SK-N-SH (cell line): ENCODE measurements at regions not wholly inside any gene's neighbourhood (a gene's known extent, or its start where the extent isn't known, plus 50 kb on each side); places are given as distances from the start of the nearest gene placed in this dataset.

Source experiments
- CTCF ChIA-PET: fragments of 300-600, 350-600 bp; formaldehyde crosslinking; extraction: SDS; loops from one replicate; lab custom pipeline; 2021; lab: Yijun Ruan, JAX
- POLR2A ChIA-PET: fragments of 350-600 bp; sonication (Branson Sonifier 250); formaldehyde crosslinking; extraction: SDS; loops from one replicate; lab custom pipeline; 2020; ENCODE audit warnings: antibody characterized with exemption, inconsistent platforms; lab: Yijun Ruan, JAX
- DNase-seq: peaks from one replicate; pipeline ENCODE4 v3.0.0; 2012
- H2AFZ ChIP-seq: fragments of 200-600 bp; sonication (generic); 2 replicates; pipeline ENCODE4 v1.8.1; 2016; ENCODE audit warnings: antibody characterized with exemption, mild to moderate bottlenecking, low read depth
- H3F3A ChIP-seq: fragments of 200-600 bp; sonication (generic); replicated peaks from 2 replicates; pipeline ENCODE3; 2016; ENCODE audit warnings: antibody characterized with exemption, mild to moderate bottlenecking; ENCODE audit not compliant: insufficient read depth
- H3K27ac ChIP-seq, 2 experiments: fragments of 200-500 bp in 1 of 2; fragments of 200-600 bp in 1 of 2; sonication (Bioruptor generic) in 1 of 2; sonication (generic), shearing (Covaris generic) in 1 of 2; 2 replicates each; pipeline versions ENCODE4 v1.5.1 to v1.6.1; 2014 to 2016; ENCODE audit warnings: low read depth in 2 of 2, inconsistent platforms in 1 of 2, low read length in 1 of 2, mild to moderate bottlenecking in 1 of 2, mixed read lengths in 1 of 2
- H3K27me3 ChIP-seq: fragments of 200-600 bp; sonication (generic), shearing (Covaris generic); 2 replicates; pipeline ENCODE4 v1.6.1; 2016; ENCODE audit warnings: mixed run types; ENCODE audit not compliant: insufficient read depth
- H3K36me3 ChIP-seq, 2 experiments: fragments of 200-500 bp in 1 of 2; fragments of 200-600 bp in 1 of 2; sonication (Bioruptor generic) in 1 of 2; sonication (generic) in 1 of 2; replicated peaks in 1 of 2; 2 replicates each; pipeline versions ENCODE3 to v1.5.1; 2014 to 2016; ENCODE audit warnings: low read length in 1 of 2, mild to moderate bottlenecking in 1 of 2; ENCODE audit not compliant: insufficient read depth in 2 of 2, control insufficient read depth in 1 of 2
- H3K4me1 ChIP-seq, 2 experiments: fragments of 200-500 bp in 1 of 2; fragments of 200-600 bp in 1 of 2; sonication (Bioruptor generic) in 1 of 2; sonication (generic), shearing (Covaris generic) in 1 of 2; 2 replicates each; pipeline versions ENCODE4 v1.5.1 to v1.6.1; 2014 to 2016; ENCODE audit warnings: low read depth in 1 of 2, low read length in 1 of 2, mixed run types in 1 of 2; ENCODE audit not compliant: insufficient read depth in 2 of 2, control insufficient read depth in 1 of 2
- H3K4me2 ChIP-seq: fragments of 200-600 bp; sonication (generic), shearing (Covaris generic); 2 replicates; pipeline ENCODE4 v1.6.1; 2017; ENCODE audit warnings: mixed run types
- H3K4me3 ChIP-seq, 2 experiments: fragments of 200-500 bp in 1 of 2; fragments of 200-600 bp in 1 of 2; sonication (Bioruptor generic) in 1 of 2; sonication (generic), shearing (Covaris generic) in 1 of 2; 2 replicates each; pipeline versions ENCODE4 v1.5.1 to v1.8.1; 2014 to 2016; ENCODE audit warnings: low read depth in 2 of 2, inconsistent platforms in 1 of 2, low read length in 1 of 2, mild to moderate bottlenecking in 1 of 2, mixed read lengths in 1 of 2, moderate library complexity in 1 of 2
- H3K79me2 ChIP-seq: fragments of 200-600 bp; sonication (generic); 2 replicates; pipeline ENCODE4 v1.8.1; 2017; ENCODE audit warnings: mild to moderate bottlenecking; ENCODE audit not compliant: insufficient read depth
- H3K9ac ChIP-seq: fragments of 200-600 bp; sonication (generic); 2 replicates; pipeline ENCODE4 v1.6.1; 2017; ENCODE audit warnings: mixed run types
- H3K9me2 ChIP-seq: fragments of 200-600 bp; sonication (generic); 2 replicates; pipeline ENCODE4 v1.6.1; 2017; ENCODE audit warnings: mixed run types
- H3K9me3 ChIP-seq: fragments of 200-600 bp; sonication (generic); 2 replicates; pipeline ENCODE4 v1.6.1; 2017; ENCODE audit warnings: mixed run types, mild to moderate bottlenecking, moderate library complexity
- H4K20me1 ChIP-seq: fragments of 200-600 bp; sonication (generic); 2 replicates; pipeline ENCODE4 v1.6.1; 2017; ENCODE audit warnings: mild to moderate bottlenecking, mixed run types; ENCODE audit not compliant: insufficient read depth
- CHD2 ChIP-seq: fragments of 150-350 bp; IDR thresholded peaks from 2 replicates; pipeline ENCODE4 v1.6.1; 2018; ENCODE audit warnings: low read length; ENCODE audit not compliant: partially characterized antibody
- CTCF ChIP-seq: fragments of 200-600 bp; sonication (generic); IDR thresholded peaks from 2 replicates; pipeline ENCODE4 v1.6.1; 2017; ENCODE audit warnings: antibody characterized with exemption, mild to moderate bottlenecking, moderate library complexity
- ELF1 ChIP-seq: IDR thresholded peaks from 2 replicates; pipeline ENCODE4 v1.4.0; 2012
- EP300 ChIP-seq, 2 experiments: IDR thresholded peaks; 2 replicates each; pipeline versions ENCODE4 v1.4.0 to v1.6.1; 2012; ENCODE audit warnings: borderline replicate concordance in 1 of 2, low read depth in 1 of 2, low read length in 1 of 2
- EZH2phosphoT487 ChIP-seq: fragments of 200-600 bp; sonication (generic); IDR thresholded peaks from 2 replicates; pipeline ENCODE4 v1.6.1; 2017; ENCODE audit warnings: low read depth, mixed run types, mild to moderate bottlenecking, antibody characterized with exemption, moderate library complexity, borderline replicate concordance
- FOSL2 ChIP-seq: IDR thresholded peaks from 2 replicates; pipeline ENCODE4 v1.4.0; 2012; ENCODE audit warnings: low read depth, mild to moderate bottlenecking, moderate library complexity, borderline replicate concordance
- FOXJ3 ChIP-seq: sonication (generic); formaldehyde crosslinking; IDR thresholded peaks from 2 replicates; pipeline ENCODE4 v1.5.1; 2020; ENCODE audit warnings: mild to moderate bottlenecking, missing genetic modification reagents
- GATA2 ChIP-seq: sonication (generic); formaldehyde crosslinking; IDR thresholded peaks from 2 replicates; pipeline ENCODE4 v1.5.0; 2020; ENCODE audit warnings: mild to moderate bottlenecking, missing genetic modification reagents
- MEF2A ChIP-seq: IDR thresholded peaks from 2 replicates; pipeline ENCODE4 v1.4.0; 2012; ENCODE audit warnings: low read depth, borderline replicate concordance
- MXI1 ChIP-seq: IDR thresholded peaks from 2 replicates; pipeline ENCODE4 v1.6.1; 2012; ENCODE audit warnings: mild to moderate bottlenecking, low read depth, low read length, improper control_type of control experiment
- NRF1 ChIP-seq: IDR thresholded peaks from 2 replicates; pipeline ENCODE4 v1.6.1; 2012; ENCODE audit warnings: low read depth, mild to moderate bottlenecking, low read length
- POLR2AphosphoS5 ChIP-seq: IDR thresholded peaks from 2 replicates; pipeline ENCODE4 v1.6.1; 2012; ENCODE audit warnings: low read depth, low read length
- RAD21 ChIP-seq: IDR thresholded peaks from 2 replicates; pipeline ENCODE4 v1.6.1; 2012; ENCODE audit warnings: mild to moderate bottlenecking, low read length
- RFX5 ChIP-seq: IDR thresholded peaks from 2 replicates; pipeline ENCODE4 v1.6.1; 2012; ENCODE audit warnings: mild to moderate bottlenecking, improper control_type of control experiment, low read length
- RXRA ChIP-seq: IDR thresholded peaks from 2 replicates; pipeline ENCODE4 v1.4.0; 2012; ENCODE audit warnings: low read depth, mild to moderate bottlenecking, borderline replicate concordance
- SIN3A ChIP-seq: IDR thresholded peaks from 2 replicates; pipeline ENCODE4 v1.6.1; 2012; ENCODE audit warnings: low read depth, mild to moderate bottlenecking, low read length, moderate library complexity, borderline replicate concordance
- SMC3 ChIP-seq: IDR thresholded peaks from 2 replicates; pipeline ENCODE4 v1.6.1; 2012; ENCODE audit warnings: low read depth, low read length, improper control_type of control experiment
- TEAD4 ChIP-seq: IDR thresholded peaks from 2 replicates; pipeline ENCODE4 v1.4.0; 2012; ENCODE audit warnings: mild to moderate bottlenecking, borderline replicate concordance; ENCODE audit not compliant: insufficient read depth
- WGBS: methylation state at CpG from one replicate; pipeline ENCODE4 v1.1.6; 2017; ENCODE audit warnings: low lambda C conversion rate; 5-methylcytosine and 5-hydroxymethylcytosine counted together
- TF ChIP-seq, protein P1 (sequence below): fragments of 150-350 bp; IDR thresholded peaks from 2 replicates; pipeline ENCODE4 v1.6.1; 2016; ENCODE audit warnings: mild to moderate bottlenecking, low read depth, low read length
- TF ChIP-seq, protein P2 (sequence below): IDR thresholded peaks from 2 replicates; pipeline ENCODE4 v1.4.0; 2012; ENCODE audit warnings: low read depth

- no peaks in the 10 kb centered on the region for H4K20me1 ChIP-seq
- H3K9me3 ChIP-seq: no peaks in the 10 kb centered on the region
- no peak overlapping the region for H3K4me3 ChIP-seq
- ChIA-PET POLR2A (no interaction called here), CTCF (no interaction called here)
- H3K9ac ChIP-seq: no peak overlapping the region
- TF ChIP-seq EZH2phosphoT487 (no peak), FOSL2 (no peak), RFX5 (no peak), FOXJ3 (CRISPR knock-in tag) (no peak), RAD21 (no peak), ELF1 (no peak), NRF1 (no peak), GATA2 (CRISPR knock-in tag) (no peak), SIN3A (no peak)
- TF ChIP-seq, protein P1, sequence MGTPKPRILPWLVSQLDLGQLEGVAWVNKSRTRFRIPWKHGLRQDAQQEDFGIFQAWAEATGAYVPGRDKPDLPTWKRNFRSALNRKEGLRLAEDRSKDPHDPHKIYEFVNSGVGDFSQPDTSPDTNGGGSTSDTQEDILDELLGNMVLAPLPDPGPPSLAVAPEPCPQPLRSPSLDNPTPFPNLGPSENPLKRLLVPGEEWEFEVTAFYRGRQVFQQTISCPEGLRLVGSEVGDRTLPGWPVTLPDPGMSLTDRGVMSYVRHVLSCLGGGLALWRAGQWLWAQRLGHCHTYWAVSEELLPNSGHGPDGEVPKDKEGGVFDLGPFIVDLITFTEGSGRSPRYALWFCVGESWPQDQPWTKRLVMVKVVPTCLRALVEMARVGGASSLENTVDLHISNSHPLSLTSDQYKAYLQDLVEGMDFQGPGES: no peak
- DNase-seq: no peak
- no peaks in the 10 kb centered on the region; a peak in 1 of 4 replicates for H3K4me1 ChIP-seq
- H3K27me3 ChIP-seq: no peaks in the 10 kb centered on the region
- no peak overlapping the region for H3K4me2 ChIP-seq
- H3K9me2 ChIP-seq: no peaks in the 10 kb centered on the region
- no peaks in the 10 kb centered on the region for H3K36me3 ChIP-seq
- H3K79me2 ChIP-seq: no peaks in the 10 kb centered on the region
- no peak overlapping the region for H3K27ac ChIP-seq
- 32% methylated on average over 2 of the region's 2 CpGs for WGBS
- H3F3A ChIP-seq: no peaks in the 10 kb centered on the region
- H2AFZ ChIP-seq: no peak overlapping the region
Observed at GRCh38 chr13:87872813-87873212, 201.6 kb downstream of the SLITRK5 start.

- WGBS: 13% methylated on average over 2 of the region's 2 CpGs
- Histone ChIP-seq H3K4me1 (no peaks in the 10 kb centered on the region), H3F3A (no peaks in the 10 kb centered on the region), H3K27me3 (no peaks in the 10 kb centered on the region), H3K9ac (no peak overlapping the region), H3K36me3 (no peaks in the 10 kb centered on the region), H2AFZ (no peak overlapping the region), H3K4me2 (no peak overlapping the region), H4K20me1 (no peaks in the 10 kb centered on the region), H3K4me3 (no peak overlapping the region), H3K9me2 (no peaks in the 10 kb centered on the region), H3K9me3 (no peaks in the 10 kb centered on the region), H3K27ac (no peak overlapping the region), H3K79me2 (no peaks in the 10 kb centered on the region)
- CTCF ChIA-PET: no interaction called here
- no peak for DNase-seq
- POLR2A ChIA-PET: no interaction called here
- TF ChIP-seq, protein P2, sequence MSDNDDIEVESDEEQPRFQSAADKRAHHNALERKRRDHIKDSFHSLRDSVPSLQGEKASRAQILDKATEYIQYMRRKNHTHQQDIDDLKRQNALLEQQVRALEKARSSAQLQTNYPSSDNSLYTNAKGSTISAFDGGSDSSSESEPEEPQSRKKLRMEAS: no peak
- no peak for TF ChIP-seq CHD2
- TF ChIP-seq FOXJ3 (CRISPR knock-in tag): no peak
- TF ChIP-seq EZH2phosphoT487: no peak
- TF ChIP-seq ELF1: no peak
- no peak for TF ChIP-seq CTCF
- TF ChIP-seq SMC3: no peak
- no peak for TF ChIP-seq MEF2A
- TF ChIP-seq EP300 (IDR thresholded peaks at IDR 0.05; ENCODE audit: borderline replicate concordance in 1 of 2, low read depth in 1 of 2, low read length in 1 of 2): no peak
- no peak for TF ChIP-seq SIN3A
- no peak for TF ChIP-seq MXI1
- no peak for TF ChIP-seq TEAD4
- TF ChIP-seq, protein P1: no peak
- no peak for TF ChIP-seq POLR2AphosphoS5
- TF ChIP-seq RXRA: no peak
Observed at GRCh38 chr13:87877477-87877876, 206.3 kb downstream of the SLITRK5 start.
